Amygdala (tissue), 56 donors: ENCODE measurements at regions not wholly inside any gene's neighbourhood (a gene's known extent, or its start where the extent isn't known, plus 50 kb on each side); places are given as distances from the start of the nearest gene placed in this dataset.

Experiments
- DNase-seq, 56 donors: peaks; one replicate each; lab custom pipeline; 2025; lab: John Stamatoyannopoulos, UW

DNA sequence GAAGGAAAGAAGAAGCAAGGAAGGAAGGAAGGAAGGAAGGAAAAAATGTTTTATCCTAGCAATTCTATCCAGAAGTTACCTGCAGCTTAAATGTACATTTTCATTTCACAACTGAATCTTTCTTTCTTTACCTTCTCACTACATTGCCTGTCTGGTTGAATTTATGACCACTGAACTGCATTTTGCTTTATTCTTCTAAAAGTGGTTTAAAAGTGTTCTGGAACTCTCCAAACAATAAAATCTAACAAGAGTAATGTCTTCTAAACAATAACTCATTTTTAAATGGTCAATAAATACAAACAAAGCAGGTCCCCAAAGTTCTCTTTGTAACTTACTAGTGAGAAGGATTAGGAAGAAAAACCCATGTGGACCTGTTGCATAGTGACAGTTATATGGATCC lies 587.5 kb upstream of the NEGR1 start:
- no peak for DNase-seq

DNA sequence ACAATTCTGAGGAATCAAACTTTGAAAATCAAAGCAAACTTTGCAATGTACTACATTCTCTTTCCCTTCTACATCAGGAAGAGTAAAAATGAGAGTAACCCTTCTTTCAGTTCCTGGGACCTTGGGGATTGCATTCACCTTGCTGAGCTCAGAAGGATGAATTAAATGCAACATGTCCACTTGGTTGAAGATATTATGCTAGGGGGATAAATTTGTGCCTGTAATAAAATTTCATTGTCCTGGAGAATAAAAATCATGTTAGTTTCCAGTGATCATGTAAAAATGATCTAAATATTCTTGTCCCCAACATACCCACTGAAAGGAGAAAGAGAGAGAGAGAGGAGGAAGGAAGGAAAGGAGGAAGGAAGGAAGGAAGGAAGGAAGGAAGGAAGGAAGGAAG lies 587.1 kb upstream of the NEGR1 start:
- DNase-seq = no peak

DNA sequence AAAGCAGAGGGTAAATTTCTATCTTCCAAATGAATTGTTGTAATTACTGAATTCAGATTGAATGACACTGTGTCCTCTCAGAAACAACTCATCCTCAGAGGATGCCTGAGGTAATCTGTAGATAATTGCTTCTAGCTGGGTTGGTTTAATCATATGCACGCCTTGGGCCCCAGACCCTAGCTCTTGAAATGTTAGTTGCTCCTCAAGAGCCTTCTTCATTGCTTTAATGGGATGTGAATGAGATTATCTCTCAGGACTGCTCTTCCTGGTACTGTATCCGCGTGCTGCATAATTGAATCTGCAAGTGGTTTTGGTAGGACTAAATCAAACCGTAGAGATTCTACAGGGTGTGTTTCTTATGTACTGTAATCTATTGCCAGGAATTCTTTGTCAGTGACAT lies 569.3 kb upstream of the NEGR1 start:
- no peak for DNase-seq

DNA sequence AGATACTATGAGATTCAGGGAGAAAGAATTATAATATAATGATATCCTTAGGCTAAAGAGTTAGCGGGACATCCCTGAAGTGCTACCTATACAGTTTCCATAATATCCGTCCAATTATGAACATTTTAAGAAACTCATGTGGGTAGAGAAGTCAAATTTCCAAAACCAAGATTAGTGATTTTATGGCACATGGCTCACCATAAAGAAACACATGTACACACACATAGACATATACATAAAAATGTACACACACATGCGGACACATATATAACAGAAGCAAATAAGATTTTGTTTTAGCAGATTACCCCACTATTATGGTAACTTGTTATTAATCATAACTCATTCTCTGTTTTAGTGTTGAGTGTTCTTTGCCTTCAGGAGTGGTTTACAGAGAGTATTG lies 566.7 kb upstream of the NEGR1 start:
- no peak for DNase-seq

DNA sequence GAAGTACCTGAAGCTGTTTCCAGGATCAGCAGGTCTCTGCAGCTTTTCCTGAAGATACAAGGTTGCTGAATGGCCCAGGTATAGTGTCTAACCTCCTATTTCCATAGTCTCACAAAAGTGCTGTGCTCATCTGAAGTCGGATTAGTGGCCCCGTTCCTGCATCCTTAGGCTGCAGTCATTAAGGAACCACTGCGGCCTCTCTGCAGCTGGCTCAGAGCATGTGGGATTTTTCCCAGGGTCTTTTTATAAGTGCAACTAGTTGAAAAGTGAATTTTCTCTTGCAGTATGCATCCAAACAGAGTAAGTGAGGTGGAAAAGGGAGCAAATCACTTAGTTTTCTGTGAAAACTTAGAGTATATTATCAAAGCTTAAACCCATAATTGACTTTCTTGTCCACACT lies 565.3 kb upstream of the NEGR1 start:
- DNase-seq = no peak

DNA sequence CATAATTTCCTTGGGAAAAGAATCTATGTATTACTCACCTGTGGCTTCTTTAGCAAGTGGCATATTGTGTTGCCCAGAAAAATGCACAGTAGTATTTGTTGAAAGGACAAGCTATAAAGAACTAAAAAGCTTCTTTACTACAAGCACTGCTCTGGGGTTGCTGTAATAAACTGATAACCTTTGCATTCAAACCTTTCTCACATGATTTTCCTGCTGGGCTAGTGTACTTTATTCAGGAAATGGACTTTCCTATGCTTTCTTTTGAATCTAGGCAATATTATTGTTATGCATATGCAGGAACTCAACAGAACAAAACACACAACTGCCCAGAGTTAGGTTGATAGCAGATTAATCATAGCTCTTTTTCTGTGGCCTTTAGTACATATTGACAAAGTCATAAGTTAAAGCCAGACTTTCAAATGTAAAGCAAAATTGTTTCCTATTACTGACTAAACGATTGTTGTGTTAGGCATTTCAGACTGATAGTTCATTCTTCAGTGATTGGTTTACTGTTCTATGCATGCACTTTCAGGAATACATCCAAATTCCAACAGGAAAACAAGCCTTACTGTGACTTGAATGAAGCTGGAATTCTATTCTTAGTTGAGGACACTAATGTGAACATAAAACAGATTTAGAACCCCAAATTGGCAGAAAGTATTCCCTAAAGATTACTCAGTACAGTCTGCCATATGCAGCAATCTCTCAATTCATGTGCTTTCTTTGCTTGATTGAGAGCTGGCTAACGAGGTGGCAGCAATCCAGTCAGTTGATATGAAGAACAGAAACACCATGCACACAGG lies 564.3 kb upstream of the NEGR1 start:
- no peak for DNase-seq

DNA sequence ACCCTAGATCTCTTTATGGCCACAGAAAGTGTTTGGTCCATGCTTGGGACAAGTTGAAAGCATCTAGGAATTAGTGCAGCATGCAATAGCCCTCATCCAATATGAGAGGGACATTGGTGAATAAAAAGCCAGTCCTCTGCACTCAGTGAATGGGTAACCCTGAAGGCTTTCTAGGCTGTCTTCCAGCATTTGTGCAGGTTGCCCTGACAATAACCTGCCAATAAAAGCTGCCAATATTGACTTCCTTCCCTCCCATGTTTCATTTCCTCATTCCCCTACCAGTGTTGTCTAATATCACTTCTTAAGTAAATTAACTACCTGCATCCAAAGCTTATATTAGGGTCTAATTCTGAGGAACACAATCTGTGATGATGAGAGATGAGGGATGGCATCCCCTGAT lies 563.6 kb upstream of the NEGR1 start:
- DNase-seq = no peak

DNA sequence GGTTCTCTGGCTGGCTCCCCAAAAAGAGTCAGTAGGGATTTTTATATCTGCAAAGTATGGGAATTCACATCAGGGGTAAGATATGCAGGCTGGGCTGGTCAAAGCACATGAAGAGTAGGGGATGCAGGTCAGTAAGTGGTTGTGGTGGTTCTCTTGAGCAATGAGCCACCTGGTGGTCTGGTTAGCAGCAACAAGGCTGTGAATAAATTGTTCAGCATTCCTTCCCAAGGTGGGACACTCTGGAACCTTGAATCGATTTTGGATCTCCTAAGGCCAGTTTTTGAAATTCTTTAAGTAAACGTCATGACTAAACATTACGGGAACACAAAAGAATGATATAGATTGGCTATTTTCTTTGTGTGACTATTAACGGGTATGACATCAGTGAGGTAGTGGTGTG lies 563.0 kb upstream of the NEGR1 start:
- no peak for DNase-seq

DNA sequence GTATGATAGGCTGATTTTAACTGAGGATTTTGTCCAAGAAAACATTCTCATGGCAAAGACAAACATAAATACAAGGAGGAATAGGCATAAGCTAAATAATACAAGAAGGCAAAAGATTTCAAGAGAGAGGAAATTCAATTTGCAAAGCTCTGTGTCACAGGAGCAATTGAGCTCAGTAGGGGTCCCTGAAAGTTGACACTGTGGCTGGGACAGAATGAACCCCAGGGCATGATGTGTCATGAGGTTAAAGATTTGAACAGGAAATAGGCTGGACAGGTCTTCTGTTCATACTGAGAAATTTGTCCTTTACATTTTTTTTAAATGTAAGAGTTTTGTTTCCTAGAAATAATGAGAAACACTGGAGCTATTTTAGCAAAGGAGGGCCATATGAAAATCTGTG lies 555.4 kb upstream of the NEGR1 start:
- DNase-seq = no peak

DNA sequence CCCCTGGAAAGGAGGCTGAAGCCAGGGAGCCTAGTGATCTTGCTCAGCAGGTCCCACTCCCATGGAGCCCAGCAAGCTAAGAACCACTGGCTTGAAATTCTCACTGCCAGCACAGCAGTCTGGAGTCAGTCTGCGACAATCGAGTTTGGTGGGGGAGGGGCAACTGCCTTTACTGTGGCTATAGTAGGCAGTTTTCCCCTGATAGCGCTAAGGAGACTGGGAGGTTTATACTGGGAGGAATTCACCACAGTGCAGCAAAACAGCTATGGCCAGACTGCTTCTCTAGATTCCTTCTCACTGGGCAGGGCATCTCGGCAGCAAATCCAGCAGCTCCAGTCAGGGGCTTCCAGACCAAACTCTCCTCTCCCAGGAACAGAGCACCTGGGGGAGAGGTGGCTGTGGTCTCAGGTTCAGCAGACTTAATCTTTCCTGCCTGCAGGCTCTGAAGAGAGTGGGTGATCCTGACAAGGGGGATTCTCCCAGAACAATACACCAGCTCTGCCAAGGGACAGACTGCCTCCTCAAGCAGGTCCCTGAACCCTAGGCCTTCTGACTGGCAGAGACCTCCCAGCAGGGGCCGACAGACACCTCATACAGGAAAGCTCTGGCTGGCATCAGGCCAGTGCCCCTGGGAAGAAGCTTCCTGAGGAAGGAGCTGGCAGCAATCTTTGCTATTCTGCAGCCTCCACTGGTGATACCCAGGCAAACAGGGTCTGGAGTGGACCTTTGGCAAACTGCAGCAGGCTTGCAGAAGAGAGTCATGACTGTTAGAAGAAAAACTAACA lies 548.5 kb upstream of the NEGR1 start:
- no peak for DNase-seq

DNA sequence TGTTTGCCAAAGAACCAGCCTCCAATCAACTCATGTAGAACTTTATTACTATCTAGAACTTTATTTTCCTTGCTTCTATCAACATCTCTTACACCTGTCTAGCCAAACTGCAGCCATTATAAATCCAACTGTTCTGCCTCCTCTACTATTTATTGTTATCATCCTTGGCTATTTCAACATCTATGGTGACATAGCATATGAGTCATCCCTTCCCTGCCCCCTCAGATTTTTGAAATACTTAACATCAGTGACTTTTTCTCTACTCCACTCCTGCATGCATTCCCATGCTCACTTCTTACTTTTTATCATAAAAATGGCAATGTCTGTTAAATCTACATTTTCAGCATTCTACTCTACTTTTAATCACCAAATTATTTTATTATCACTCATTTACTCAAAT lies 544.9 kb upstream of the NEGR1 start:
- no peak for DNase-seq

DNA sequence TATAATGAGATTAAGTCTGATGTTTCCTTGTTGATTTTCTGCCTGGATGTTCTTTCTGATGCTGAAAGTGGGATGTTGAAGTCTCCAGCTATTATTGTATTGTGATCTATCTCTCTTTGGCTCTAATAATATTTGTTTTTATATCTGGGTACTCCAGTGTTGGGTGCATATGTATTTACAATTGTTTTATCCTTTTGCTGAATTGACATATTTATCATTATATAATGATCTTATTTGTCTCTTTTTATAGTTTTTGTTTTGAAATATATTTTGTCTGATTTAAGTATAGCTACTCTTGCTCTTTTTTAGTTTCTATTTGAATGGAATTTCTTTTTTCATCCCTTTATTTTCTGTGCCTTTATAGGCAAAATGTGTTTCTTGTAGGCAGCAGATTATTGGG lies 522.2 kb upstream of the NEGR1 start:
- DNase-seq = no peak

DNA sequence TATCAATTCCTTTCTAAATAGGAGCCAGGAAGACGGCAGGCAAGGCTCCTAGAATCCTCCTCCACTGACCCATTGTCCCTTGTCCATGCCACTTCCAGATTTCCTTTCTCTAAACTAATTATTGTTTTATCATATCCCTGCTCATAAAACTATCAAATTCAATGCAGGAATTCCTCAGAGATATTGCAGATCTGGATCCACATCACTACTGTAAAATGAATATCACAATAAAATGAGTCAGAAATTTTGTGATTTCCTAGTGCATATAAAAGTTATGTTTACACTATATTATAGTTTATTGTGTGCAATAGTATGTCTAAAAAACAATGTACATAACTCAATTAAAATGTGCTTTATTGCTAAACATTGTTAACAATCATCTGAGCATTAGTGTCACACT lies 498.7 kb upstream of the NEGR1 start:
- DNase-seq = no peak

DNA sequence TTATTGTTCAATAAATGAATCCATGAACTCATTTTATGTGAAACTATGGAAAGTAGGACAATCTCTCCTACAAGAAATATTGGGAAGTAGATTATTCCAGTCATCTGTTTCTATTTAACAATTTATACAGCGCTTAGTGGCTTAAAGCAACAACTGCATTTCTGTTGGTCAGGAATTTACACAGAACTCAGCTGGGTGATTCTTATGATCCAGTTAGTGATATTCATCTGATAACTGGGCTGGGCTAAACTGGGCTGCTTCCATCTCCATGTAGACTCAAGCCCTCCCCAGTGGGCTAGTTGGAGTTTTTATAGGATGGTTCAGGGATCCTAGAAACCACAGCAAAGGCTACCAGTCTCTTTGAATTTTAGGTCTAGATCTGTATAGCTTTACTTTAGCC lies 497.9 kb upstream of the NEGR1 start:
- no peak for DNase-seq

DNA sequence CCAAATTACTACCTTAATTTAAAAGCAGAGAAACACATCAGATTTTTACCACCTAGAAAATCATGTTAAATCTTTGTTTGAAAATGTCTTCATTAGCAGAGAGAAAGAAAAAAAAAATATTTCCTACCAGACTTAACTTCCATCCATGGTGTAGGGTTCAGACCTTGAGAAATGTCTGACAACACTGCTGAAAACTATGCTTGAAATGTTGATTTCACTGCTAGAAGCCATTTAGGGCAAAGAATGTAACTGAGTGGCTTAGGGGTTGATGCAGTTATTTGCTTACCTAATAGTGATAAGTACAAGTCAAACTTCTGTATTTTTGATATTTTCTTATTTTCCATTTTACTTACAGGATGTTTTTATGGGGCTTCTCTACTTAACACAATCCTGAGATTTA lies 495.6 kb upstream of the NEGR1 start:
- DNase-seq = no peak

DNA sequence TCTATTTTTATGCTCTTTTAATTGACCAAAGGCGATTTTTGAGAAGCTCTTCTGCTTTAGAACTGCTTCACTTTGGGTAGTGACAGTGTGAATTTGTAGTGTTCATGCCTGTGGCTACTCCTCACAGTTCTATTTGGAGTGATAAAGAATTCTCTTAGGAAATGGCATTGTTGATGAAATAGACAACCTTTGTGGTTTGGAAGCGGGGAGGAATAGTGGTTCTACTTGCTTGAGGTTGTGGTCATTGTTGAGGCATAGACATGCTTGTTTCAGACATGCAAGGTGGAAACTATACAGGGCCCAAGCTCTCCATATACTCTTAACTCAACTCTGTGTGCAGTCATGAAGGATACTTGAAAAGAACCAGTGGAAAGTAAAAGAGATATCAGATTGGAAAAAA lies 481.1 kb upstream of the NEGR1 start:
- DNase-seq = no peak

DNA sequence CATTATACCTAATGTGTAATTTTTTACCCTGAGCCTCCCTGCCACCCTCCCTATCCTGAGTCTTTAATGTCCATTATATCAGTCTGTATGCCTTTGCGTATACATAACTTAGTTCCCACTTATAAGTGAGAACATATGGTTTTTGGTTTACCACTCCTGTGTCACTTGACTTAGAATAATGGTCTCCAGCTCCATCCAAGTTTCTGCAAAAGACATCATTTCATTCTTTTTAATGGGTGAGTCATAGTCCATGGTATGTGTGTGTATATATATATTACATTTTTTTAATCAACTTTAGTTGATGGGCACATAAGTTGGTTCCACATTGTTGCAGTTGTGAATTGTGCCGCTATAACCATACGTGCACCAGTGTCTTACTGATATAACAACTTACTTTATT lies 477.1 kb upstream of the NEGR1 start:
- DNase-seq = no peak

DNA sequence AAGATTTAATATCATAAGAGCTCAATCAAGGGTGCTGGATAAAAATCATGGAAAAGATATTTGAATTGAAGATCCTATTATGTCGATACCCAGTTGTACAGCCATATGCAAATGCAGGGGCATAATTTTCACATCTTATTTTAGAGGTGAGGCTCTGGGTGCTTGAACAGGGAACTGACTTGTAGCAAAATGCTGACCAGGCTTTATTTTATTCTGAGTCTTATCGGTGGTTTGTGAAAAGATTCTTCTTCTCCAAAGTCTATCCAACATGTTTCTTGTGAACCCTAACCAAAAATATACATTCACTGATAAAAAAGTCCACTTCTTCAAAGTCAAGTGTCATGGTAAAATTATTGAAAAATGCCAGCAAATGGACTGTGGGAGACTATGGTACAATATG lies 475.5 kb upstream of the NEGR1 start:
- DNase-seq = no peak

DNA sequence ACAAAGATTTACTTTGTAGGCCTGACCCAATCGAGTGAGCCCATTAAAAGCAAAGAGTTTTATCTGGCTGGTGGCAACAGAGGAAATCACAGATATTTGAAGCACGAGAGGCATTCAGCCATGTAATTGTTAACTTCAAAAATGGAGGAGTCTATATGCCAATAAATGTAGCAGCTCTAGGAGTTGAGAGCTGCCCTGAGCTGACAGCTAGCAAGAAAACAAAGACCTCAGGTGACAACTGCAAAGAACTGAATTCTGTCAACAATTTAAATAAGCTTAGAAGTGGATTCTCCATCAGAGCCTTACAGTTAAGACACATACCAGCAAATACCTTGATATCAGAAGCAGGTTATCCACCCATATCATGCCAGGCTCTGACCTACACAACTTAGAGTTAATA lies 463.1 kb upstream of the NEGR1 start:
- DNase-seq = no peak

DNA sequence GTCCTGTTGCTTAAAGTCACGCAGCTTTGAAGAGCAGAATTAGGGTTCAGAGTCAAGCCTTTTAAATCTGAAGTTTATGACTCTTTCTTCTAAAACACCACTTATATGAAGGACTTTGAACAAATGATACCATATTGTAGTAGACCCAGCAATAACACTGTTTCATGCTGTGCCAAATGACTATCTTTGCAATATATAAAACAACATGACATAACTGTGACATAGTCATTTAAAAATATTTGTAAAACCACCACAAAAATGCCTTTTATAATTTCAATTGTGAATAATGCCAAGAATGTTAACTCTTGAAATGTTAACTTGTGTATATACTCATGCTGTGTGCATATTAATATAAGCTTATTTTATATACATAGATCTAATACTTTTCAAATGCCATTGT lies 452.1 kb upstream of the NEGR1 start:
- DNase-seq = no peak

DNA sequence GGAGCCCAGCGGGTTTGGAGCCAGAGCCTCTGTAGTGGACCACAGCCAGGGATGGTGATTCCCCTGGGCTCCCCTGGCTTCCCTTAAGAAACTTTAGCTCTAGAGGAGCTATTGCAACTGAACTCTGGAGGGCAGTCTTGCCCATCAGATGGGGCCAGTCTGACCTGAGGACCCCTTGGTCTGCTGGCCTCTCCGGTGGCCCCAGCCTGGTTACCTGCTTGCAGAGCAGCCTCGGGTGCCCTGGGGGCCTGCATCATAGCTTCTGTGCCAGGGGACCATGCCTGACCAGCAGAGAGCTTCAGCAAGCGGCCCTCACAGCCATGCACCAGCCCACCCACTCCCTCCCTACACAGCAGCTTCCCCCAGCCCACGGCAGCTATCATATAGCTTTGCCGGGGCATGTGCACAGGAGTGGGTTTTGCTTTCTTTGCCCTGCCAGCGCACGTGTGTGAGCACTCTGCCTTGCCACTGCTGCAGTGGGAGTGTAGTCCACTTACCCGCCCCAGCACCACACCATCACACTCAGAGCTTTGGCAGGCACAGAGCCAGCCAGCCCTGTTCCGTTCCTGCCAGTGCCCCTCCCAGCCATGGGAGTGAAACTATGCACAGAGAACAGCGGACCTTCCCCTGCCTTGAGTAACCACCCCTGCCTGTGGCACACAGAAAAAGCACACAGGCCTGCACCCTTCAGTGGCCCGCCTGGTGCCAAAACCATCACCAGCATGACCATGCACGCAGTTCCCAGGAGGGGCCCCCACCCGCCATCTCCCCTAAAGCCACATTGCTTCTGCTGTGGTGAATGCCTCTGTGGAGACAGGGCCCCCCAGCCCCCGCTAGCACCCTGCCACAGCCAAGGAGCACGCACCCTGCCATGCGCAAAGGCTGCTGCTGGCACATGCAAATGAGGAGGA lies 442.9 kb upstream of the NEGR1 start:
- no peak for DNase-seq
